RWPE2 (cell line): ENCODE measurements at regions not wholly inside any gene's neighbourhood (a gene's known extent, or its start where the extent isn't known, plus 50 kb on each side); places are given as distances from the start of the nearest gene placed in this dataset.

Experiments
- ATAC-seq: fragments of 200-7000 bp; cut with Tn5 transposase; 3 replicates; pipeline ENCODE4 v1.9.1; 2021; ENCODE audit warnings: low read depth
- DNase-seq: peaks from one replicate; pipeline ENCODE4 v3.0.0-alpha.2; 2020; ENCODE audit warnings: low spot score
- H3K27ac ChIP-seq: fragments of 450-650 bp; 2 replicates; pipeline ENCODE4 v1.5.1; 2017; ENCODE audit warnings: mild to moderate bottlenecking; ENCODE audit not compliant: poor library complexity, severe bottlenecking
- H3K27me3 ChIP-seq: fragments of 250-450 bp; sonication (Bioruptor Pico); 2 replicates; pipeline ENCODE4 v1.5.1; 2021; ENCODE audit warnings: mild to moderate bottlenecking, moderate library complexity; ENCODE audit not compliant: insufficient read depth, poor library complexity, severe bottlenecking
- H3K36me3 ChIP-seq: fragments of 250-450 bp; sonication (Bioruptor Pico); 2 replicates; pipeline ENCODE4 v1.5.1; 2020; ENCODE audit warnings: low read depth, mild to moderate bottlenecking, moderate library complexity
- H3K4me1 ChIP-seq: fragments of 250-450 bp; sonication (Bioruptor Pico); 2 replicates; pipeline ENCODE4 v1.5.1; 2021; ENCODE audit warnings: mild to moderate bottlenecking, moderate library complexity; ENCODE audit not compliant: insufficient read depth, poor library complexity, severe bottlenecking
- H3K4me3 ChIP-seq: fragments of 250-450 bp; sonication (Bioruptor Pico); 2 replicates; pipeline ENCODE4 v1.5.1; 2021; ENCODE audit warnings: mild to moderate bottlenecking, moderate library complexity; ENCODE audit not compliant: severe bottlenecking
- H3K9me3 ChIP-seq: fragments of 250-450 bp; sonication (Bioruptor Pico); 2 replicates; pipeline ENCODE4 v1.5.1; 2021; ENCODE audit warnings: mild to moderate bottlenecking, moderate library complexity; ENCODE audit not compliant: severe bottlenecking
- TF ChIP-seq, protein P1 (sequence below): fragments of 450-650 bp; IDR thresholded peaks from one replicate; pipeline ENCODE4 v1.5.1; 2017; ENCODE audit warnings: mild to moderate bottlenecking, moderate library complexity; ENCODE audit not compliant: poor library complexity, severe bottlenecking

- no peaks in the 10 kb centered on the region for H3K9me3 ChIP-seq
- H3K4me3 ChIP-seq = no peak overlapping the region
- H3K36me3 ChIP-seq = no peaks in the 10 kb centered on the region
- no peaks in the 10 kb centered on the region for H3K4me1 ChIP-seq
- TF ChIP-seq, protein P1, sequence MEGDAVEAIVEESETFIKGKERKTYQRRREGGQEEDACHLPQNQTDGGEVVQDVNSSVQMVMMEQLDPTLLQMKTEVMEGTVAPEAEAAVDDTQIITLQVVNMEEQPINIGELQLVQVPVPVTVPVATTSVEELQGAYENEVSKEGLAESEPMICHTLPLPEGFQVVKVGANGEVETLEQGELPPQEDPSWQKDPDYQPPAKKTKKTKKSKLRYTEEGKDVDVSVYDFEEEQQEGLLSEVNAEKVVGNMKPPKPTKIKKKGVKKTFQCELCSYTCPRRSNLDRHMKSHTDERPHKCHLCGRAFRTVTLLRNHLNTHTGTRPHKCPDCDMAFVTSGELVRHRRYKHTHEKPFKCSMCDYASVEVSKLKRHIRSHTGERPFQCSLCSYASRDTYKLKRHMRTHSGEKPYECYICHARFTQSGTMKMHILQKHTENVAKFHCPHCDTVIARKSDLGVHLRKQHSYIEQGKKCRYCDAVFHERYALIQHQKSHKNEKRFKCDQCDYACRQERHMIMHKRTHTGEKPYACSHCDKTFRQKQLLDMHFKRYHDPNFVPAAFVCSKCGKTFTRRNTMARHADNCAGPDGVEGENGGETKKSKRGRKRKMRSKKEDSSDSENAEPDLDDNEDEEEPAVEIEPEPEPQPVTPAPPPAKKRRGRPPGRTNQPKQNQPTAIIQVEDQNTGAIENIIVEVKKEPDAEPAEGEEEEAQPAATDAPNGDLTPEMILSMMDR = no peak
- DNase-seq (no peak), ATAC-seq (no peak)
- peaks cover 14% of the 10 kb centered on the region for H3K27me3 ChIP-seq
- no peak overlapping the region for H3K27ac ChIP-seq
These were observed 621.9 kb downstream of the LRFN5 start for GRCh38 chr14:42228611-42229010.

GRCh38 chr14:42224053-42224888 is 617.6 kb downstream of the LRFN5 start:
- Histone ChIP-seq H3K27ac (no peak overlapping the region), H3K27me3 (no peaks in the 10 kb centered on the region), H3K9me3 (no peaks in the 10 kb centered on the region), H3K36me3 (no peaks in the 10 kb centered on the region), H3K4me1 (no peaks in the 10 kb centered on the region), H3K4me3 (no peak overlapping the region)
- peak; percentile 86 for ATAC-seq
- peak; percentile 69 for DNase-seq
- TF ChIP-seq, protein P1 = peak; percentile 97

GRCh38 chr14:42222924-42223471 is 616.3 kb downstream of the LRFN5 start:
- TF ChIP-seq, protein P1 = no peak
- H3K36me3 ChIP-seq = no peaks in the 10 kb centered on the region
- H3K4me3 ChIP-seq = no peak overlapping the region
- no peak overlapping the region for H3K27ac ChIP-seq
- DNase-seq (no peak), ATAC-seq (peak; percentile 82)
- H3K27me3 ChIP-seq = no peaks in the 10 kb centered on the region
- H3K9me3 ChIP-seq = no peaks in the 10 kb centered on the region
- H3K4me1 ChIP-seq = no peaks in the 10 kb centered on the region

DNA sequence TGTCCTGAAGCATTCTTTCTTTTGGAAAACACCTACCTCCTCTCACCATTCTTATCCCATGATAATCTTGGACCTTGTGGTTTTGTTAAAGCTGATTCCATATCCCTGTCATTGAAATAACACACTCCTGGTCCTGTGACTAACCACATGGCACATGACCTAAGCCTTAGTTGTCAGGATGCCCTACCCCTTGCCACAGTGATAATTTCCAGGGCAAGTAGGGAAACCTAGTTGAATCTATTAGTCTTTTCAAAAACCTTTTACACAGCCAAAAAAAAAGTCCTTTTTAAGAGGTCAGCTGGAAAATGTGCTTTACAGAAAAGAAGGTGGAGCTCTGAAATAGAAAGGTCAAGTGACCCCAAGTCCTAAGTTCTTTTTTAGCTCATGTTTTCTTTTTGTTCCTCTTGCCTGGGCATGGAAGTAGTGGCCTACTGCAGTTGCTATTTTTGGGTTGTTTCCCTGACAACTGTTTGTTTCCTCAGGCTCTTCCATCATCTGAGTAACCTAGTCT is 608.4 kb downstream of the LRFN5 start:
- TF ChIP-seq, protein P1 = no peak
- Histone ChIP-seq H3K4me1 (peaks cover 14% of the 10 kb centered on the region), H3K27me3 (no peaks in the 10 kb centered on the region), H3K9me3 (no peaks in the 10 kb centered on the region), H3K36me3 (no peaks in the 10 kb centered on the region), H3K27ac (peak overlapping the region; percentile 27), H3K4me3 (no peak overlapping the region)
- ATAC-seq (peak; percentile 99), DNase-seq (no peak)
